ENCODE measurements at regions not wholly inside any gene's neighbourhood (a gene's known extent, or its start where the extent isn't known, plus 50 kb on each side); places are given as distances from the start of the nearest gene placed in this dataset.

DNA sequence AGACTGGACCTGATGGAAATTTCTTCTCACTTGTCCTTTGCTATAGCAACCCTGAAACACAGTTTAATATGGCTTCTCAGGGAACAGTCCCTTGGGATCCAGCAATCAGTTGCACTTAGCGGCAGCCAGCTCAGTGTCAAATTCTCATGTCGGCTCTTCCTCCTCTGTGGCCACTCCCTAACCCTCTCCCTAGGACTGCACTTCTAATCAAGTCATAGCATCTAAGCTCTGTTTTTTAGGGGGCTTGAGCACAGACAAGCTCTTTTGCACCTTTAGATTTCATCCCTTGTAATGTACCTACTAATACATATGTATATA is 250.5 kb upstream of the TLE3 start:
- H3K27me3 ChIP-seq = no peaks in the 10 kb centered on the region
- intact Hi-C loops (cut with DNase I) = no loop called here
- H3K4me3 ChIP-seq = no peak overlapping the region
- no peak overlapping the region for H3K27ac ChIP-seq
- H3K4me1 ChIP-seq (ENCODE audit: insufficient read depth) = no peaks in the 10 kb centered on the region
- no peak for DNase-seq
- WGBS, 3 donors = 62 to 81% (median 66%) methylated on average over 2 of the region's 2 CpGs
- no peak for TF ChIP-seq POLR2A (IDR thresholded peaks at IDR 0.05)
- no peaks in the 10 kb centered on the region for H3K9me3 ChIP-seq
- H3K36me3 ChIP-seq = no peaks in the 10 kb centered on the region

DNA sequence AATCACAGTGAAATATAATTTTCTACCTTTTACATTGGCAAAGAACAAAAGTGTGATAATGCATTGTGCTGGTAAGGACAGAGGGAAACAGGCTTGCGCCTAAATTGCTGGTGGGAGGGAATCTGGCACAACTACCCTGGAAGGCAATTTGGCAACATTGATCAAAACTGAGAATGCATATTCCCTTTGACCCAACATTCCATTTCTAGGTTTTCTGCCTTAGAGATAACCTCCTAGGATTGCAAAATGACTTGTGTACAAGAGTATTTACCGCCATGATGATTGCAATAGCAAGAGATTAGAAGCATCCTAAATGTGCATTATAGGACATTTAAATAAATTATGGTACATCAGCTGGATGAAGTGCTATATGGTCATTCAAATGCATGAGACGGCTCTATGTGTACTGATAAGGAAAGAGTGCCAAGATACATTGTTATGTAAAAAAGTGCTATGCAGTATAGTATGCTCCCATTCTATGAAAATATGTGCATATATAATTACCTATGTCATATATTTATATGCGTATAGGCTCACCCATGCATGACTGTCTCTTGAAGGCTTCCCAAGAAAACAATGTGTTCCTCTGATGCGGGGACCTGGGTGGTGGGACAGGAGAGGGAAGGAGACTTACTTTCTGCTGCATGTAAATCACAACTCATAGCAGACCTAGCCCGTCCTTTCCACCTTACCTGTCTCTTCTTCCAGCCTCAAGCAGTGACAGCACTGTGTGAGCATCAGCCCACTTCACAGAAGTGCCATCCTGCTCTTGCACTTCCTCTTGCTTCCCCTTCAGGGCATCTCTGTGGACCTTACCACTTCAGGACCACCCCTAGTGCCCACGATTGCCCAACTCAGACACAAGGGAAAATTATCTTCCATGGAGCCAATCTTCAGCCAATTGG is 249.9 kb upstream of the TLE3 start:
- H3K4me1 ChIP-seq (ENCODE audit: insufficient read depth) = no peaks in the 10 kb centered on the region
- no peak overlapping the region for H3K4me3 ChIP-seq
- no peaks in the 10 kb centered on the region for H3K36me3 ChIP-seq
- H3K27ac ChIP-seq = no peak overlapping the region
- H3K9me3 ChIP-seq = no peaks in the 10 kb centered on the region
- TF ChIP-seq POLR2A (IDR thresholded peaks at IDR 0.05) = no peak
- H3K27me3 ChIP-seq = no peaks in the 10 kb centered on the region
- intact Hi-C loops (cut with DNase I) = no loop called here
- DNase-seq = no peak
- 84 to 93% (median 87%) methylated on average over 7 of the region's 7 CpGs for WGBS, 3 donors

DNA sequence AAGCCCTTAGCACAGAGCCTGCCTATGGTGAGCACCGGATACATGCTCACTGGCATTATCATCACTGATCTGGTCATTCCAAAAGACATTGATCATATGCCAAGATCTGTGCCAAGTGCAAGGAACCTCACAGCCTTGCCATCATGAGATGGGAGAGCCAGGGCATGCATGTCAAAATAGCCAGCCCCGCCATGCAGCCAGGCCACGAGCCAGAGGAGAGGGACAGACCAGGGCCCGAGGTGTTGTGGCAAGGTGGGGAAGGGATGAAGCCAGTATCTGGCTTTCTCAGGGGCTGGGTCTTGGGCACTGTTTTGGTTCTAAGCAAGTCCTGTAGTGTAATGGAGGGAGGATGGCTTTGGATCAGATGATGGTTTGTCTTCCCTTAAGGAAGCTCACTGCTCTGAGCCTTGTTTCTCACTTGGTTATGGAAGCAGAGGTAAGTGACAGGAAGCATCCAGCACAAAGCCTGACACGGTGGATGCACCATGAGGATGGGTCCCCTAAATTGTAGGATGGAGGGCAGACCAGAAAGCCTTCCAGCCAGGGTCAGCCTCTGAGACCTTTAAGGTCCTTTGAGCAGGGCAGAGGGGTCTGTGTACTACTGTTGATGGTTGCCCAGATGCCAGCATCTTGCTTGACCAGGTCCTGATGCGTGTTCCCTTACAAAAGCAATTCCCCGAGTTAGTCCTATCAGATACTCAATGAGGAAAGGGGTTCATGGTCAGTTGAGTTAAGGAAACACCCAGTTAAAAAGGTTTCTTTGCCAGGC is 247.7 kb upstream of the TLE3 start:
- intact Hi-C loops (cut with DNase I) = no loop called here

DNA sequence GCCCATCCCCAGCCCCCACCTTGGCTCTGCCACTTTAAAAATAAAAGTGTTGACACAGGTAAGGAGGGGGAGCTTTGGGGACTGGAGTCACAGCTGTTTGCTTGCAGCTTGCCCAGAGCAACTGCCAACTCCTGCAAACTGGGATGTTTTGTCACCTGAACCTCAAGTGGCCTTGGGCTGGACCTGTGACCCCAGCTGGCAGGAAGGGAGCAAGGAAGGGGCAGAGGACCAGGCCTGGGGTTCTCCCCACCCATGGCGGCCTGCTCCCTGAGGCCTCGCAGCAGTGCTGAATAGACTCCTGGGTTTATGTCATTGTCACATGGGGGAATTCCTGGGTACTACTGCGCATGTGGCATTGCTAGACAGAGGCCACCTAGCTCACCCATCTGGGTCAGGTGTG is 246.9 kb upstream of the TLE3 start:
- 91 to 100% (median 94%) methylated on average over 3 of the region's 3 CpGs for WGBS, 3 donors
- no peak for DNase-seq
- Histone ChIP-seq H3K4me1 (ENCODE audit: insufficient read depth) (no peaks in the 10 kb centered on the region), H3K36me3 (no peaks in the 10 kb centered on the region), H3K9me3 (no peaks in the 10 kb centered on the region), H3K27me3 (no peaks in the 10 kb centered on the region), H3K4me3 (no peak overlapping the region), H3K27ac (no peak overlapping the region)
- TF ChIP-seq, protein P1, sequence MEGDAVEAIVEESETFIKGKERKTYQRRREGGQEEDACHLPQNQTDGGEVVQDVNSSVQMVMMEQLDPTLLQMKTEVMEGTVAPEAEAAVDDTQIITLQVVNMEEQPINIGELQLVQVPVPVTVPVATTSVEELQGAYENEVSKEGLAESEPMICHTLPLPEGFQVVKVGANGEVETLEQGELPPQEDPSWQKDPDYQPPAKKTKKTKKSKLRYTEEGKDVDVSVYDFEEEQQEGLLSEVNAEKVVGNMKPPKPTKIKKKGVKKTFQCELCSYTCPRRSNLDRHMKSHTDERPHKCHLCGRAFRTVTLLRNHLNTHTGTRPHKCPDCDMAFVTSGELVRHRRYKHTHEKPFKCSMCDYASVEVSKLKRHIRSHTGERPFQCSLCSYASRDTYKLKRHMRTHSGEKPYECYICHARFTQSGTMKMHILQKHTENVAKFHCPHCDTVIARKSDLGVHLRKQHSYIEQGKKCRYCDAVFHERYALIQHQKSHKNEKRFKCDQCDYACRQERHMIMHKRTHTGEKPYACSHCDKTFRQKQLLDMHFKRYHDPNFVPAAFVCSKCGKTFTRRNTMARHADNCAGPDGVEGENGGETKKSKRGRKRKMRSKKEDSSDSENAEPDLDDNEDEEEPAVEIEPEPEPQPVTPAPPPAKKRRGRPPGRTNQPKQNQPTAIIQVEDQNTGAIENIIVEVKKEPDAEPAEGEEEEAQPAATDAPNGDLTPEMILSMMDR (IDR thresholded peaks at IDR 0.05) = no peak
- TF ChIP-seq EP300 (IDR thresholded peaks at IDR 0.05) (no peak), POLR2A (IDR thresholded peaks at IDR 0.05) (no peak)
- intact Hi-C loops (cut with DNase I) = no loop called here

More for the DNA sequence above, 247.7 kb upstream of the TLE3 start:
- WGBS, 3 donors = 92 to 94% (median 94%) methylated on average over 7 of the region's 7 CpGs
- TF ChIP-seq, protein P1 (IDR thresholded peaks at IDR 0.05) = no peak
- TF ChIP-seq EP300 (IDR thresholded peaks at IDR 0.05) = no peak
- no peak for TF ChIP-seq POLR2A (IDR thresholded peaks at IDR 0.05)
- Histone ChIP-seq H3K36me3 (no peaks in the 10 kb centered on the region), H3K27ac (no peak overlapping the region), H3K4me3 (no peak overlapping the region), H3K4me1 (ENCODE audit: insufficient read depth) (no peaks in the 10 kb centered on the region), H3K9me3 (no peaks in the 10 kb centered on the region), H3K27me3 (no peaks in the 10 kb centered on the region)
- no peak for DNase-seq

DNA sequence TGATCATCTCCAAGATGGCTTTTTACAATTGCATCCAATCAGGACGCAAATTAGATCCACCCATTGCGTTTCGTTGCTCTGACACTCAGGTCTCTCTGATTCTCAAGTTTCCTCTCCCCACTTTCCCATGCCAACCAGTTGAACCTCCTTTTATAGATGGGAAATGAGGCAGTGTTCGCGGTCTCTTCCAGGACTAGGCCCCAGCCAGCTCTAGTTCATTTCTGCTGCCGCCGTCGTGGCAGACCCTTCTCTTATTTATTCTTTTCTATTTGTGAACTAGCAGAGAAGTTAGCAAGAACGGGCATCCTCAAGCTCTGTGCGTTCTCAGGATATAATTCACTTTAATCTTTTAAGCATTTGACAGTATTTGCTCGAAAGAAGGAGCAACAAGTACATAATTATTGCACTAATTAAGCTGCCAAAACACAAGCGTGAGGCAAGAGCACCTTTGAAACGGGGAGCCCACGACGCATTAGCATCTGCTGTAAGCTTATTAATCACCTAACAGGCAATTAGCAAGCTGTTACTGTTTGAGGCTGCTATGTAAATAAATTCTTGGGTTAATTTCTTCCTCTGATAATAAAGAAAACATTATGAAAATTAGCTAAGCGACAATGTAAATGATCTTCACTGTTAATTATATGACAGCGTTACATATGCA is 246.4 kb upstream of the TLE3 start:
- Histone ChIP-seq H3K4me3 (no peak overlapping the region), H3K36me3 (no peaks in the 10 kb centered on the region), H3K27me3 (no peaks in the 10 kb centered on the region), H3K27ac (no peak overlapping the region), H3K9me3 (no peaks in the 10 kb centered on the region), H3K4me1 (ENCODE audit: insufficient read depth) (no peaks in the 10 kb centered on the region)
- intact Hi-C loops (cut with DNase I) = no loop called here
- 82 to 84% (median 82%) methylated on average over 17 of the region's 17 CpGs for WGBS, 3 donors
- TF ChIP-seq EP300 (IDR thresholded peaks at IDR 0.05) (no peak), POLR2A (IDR thresholded peaks at IDR 0.05) (no peak)
- TF ChIP-seq, protein P1 (IDR thresholded peaks at IDR 0.05) = no peak
- DNase-seq = no peak
